IPS-20b (cell line): ENCODE measurements at regions not wholly inside any gene's neighbourhood (a gene's known extent, or its start where the extent isn't known, plus 50 kb on each side); places are given as distances from the start of the nearest gene placed in this dataset.
"Not testable (repeated sequence)": the region's sequence is repeated elsewhere in the genome, so short reads cannot be mapped to it uniquely, and the experiment has no call there.

ENCODE experiments used
- H3K27ac ChIP-seq: one replicate; pipeline ENCODE4 v1.5.1; 2013; ENCODE audit warnings: low read length
- H3K27me3 ChIP-seq: 2 replicates; pipeline ENCODE4 v1.6.1; 2013; ENCODE audit warnings: mild to moderate bottlenecking, low read length, inconsistent platforms; ENCODE audit not compliant: insufficient read depth
- H3K36me3 ChIP-seq: 2 replicates; pipeline ENCODE4 v1.6.1; 2013; ENCODE audit warnings: low read depth, mild to moderate bottlenecking, inconsistent platforms, low read length, moderate library complexity; ENCODE audit not compliant: insufficient read depth
- H3K4me1 ChIP-seq: 2 replicates; pipeline ENCODE4 v1.6.1; 2013; ENCODE audit warnings: mild to moderate bottlenecking, control low read depth, inconsistent platforms, low read length, moderate library complexity; ENCODE audit not compliant: insufficient read depth
- H3K4me3 ChIP-seq: 2 replicates; pipeline ENCODE4 v1.5.1; 2013; ENCODE audit warnings: mild to moderate bottlenecking, low read length, inconsistent platforms
- H3K9ac ChIP-seq: 2 replicates; pipeline ENCODE4 v1.6.1; 2013; ENCODE audit warnings: low read depth, mild to moderate bottlenecking, inconsistent platforms, low read length, moderate library complexity
- H3K9me3 ChIP-seq: 2 replicates; pipeline ENCODE4 v1.6.1; 2013; ENCODE audit warnings: mild to moderate bottlenecking, low read depth, low read length, inconsistent platforms; ENCODE audit not compliant: insufficient read depth

DNA sequence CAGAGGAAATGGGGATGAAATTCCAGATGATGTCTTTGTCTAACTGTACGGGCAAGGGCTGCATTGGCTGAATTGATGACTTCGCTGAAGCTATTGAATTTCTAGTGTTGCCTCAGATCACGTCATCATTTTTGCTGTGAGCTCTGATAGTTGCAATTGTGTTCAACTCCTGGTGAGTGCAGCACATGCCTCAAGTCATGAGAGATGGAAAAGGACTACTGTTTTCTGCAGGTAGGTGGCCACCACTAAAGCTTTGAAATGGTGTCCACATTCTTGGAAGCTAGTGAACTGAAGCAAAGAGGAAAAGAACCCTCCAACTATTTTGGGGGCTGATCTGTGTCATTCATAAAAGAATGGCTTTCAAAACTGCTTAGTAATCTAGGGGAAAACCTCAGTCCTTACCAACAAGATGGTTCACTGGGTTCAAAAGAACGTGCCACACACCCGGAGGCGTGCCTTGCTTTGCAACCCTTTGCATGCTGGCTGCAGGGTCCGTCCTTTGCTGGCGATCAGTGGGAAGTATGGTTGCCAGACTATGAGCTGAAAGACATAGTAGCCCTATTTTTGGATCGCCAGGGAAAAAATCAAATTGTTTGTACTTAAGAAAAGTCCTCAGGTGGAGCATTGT, 88.1 kb upstream of the STOX2 start:
- H3K4me3 ChIP-seq = no peak overlapping the region
- no peak overlapping the region for H3K27ac ChIP-seq
- H3K4me1 ChIP-seq = no peaks in the 10 kb centered on the region
- no peak overlapping the region for H3K9ac ChIP-seq
- no peaks in the 10 kb centered on the region for H3K27me3 ChIP-seq
- H3K9me3 ChIP-seq = peaks cover 4% of the 10 kb centered on the region; the same call in 1 of the 2 replicates
- H3K36me3 ChIP-seq = no peaks in the 10 kb centered on the region

DNA sequence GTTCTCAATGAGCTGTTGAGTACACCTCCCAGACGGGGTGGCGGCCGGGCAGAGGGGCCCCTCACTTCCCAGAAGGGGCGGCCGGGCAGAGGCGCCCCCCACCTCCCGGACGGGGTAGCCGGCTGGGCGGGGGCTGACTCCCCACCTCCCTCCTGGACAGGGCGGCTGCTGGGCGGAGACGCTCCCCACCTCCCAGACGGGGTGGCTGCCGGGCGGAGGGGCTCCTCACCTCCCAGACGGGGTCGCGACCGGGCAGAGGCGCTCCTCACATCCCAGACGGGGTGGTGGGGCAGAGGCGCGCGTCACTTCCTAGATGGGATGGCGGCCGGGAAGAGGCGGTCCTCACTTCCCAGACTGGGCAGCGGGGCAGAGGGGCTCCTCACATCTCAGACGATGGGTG, 86.5 kb upstream of the STOX2 start:
- H3K27ac ChIP-seq, H3K27me3 ChIP-seq, H3K9me3 ChIP-seq, H3K4me1 ChIP-seq, H3K9ac ChIP-seq, H3K4me3 ChIP-seq, H3K36me3 ChIP-seq: not testable (repeated sequence)

DNA sequence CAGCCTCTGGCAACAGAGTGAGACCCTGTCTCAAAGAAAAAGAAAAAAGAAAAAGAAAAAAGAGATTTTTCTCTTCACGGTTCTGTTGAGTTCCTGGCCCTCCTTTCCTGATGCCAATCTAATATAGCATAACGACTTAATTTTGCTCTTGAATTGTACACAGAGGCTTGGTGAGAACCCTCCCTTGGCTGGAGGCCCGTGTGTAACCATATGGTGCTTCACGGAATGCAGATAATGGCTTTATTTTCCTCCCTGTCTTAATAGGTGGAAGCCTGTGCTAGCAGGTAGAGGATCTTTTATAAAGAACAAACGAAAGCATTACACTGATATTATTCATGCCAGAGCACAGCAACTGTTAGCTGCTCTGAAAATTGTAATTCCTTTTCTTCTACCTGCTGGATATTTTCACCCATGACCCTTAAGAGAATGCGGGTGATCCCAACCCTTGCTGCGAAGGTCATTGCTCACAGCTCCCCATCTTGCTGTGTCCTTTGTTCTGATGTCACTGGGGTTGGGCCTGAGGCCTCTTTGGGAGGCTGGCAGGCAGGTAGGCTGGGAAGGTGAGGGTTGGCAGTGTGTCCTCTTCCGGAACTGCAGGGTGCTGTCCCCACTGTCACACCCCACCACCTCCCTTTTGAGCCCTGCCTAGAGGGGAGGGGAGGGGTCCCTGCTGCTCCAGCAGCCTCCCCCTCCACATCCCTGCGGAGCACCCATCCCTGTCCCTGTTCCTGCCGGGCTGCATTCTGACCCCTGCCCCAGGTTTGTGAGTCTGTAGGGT, 83.8 kb upstream of the STOX2 start:
- no peak overlapping the region for H3K4me3 ChIP-seq
- no peaks in the 10 kb centered on the region for H3K27me3 ChIP-seq
- no peaks in the 10 kb centered on the region for H3K36me3 ChIP-seq
- H3K4me1 ChIP-seq = no peaks in the 10 kb centered on the region
- no peak overlapping the region for H3K27ac ChIP-seq
- no peak overlapping the region for H3K9ac ChIP-seq
- H3K9me3 ChIP-seq = no peaks in the 10 kb centered on the region

DNA sequence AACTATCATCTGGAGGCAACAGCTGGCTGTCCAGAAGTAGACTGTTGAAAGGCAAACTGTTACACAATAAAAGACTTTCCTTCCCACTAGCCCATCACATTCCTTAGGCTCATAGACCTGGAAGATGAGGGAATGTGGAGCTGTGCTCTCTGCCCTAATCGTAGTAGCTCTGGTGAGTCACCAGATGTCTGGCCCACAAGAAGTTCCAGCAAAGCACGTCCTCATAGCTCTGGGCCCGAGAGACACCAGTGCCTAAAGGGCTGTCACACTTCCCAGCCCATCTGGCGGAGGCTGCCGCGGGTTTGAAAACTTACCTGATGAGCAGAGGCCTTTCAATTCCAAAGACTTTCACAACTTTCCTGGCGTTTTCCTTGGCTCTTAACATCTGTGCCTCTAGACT, 81.7 kb upstream of the STOX2 start:
- H3K36me3 ChIP-seq = no peaks in the 10 kb centered on the region
- H3K4me1 ChIP-seq = no peaks in the 10 kb centered on the region
- H3K27me3 ChIP-seq = no peaks in the 10 kb centered on the region
- H3K9ac ChIP-seq = no peak overlapping the region
- no peak overlapping the region for H3K27ac ChIP-seq
- H3K9me3 ChIP-seq = no peaks in the 10 kb centered on the region
- no peak overlapping the region for H3K4me3 ChIP-seq

DNA sequence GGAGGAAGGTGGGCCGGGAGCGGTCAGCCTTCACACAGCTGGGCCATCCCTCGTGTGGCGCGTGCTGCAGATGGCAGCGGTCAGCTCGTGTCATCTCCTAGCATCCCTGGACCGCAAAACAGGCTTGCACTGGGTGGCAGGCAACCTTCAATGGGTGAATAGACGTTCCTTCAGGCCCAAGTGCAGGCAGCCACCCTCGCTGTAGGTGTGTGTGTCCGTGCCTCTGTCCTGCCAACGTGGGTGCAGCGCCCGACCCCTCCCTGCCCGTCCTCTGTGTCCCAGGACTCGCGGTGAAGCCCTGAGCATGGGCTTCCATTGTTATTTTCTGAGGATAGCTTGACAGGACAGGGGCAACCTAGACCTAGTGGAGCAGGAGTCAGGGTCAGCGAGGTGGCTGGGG, 79.8 kb upstream of the STOX2 start:
- no peaks in the 10 kb centered on the region for H3K9me3 ChIP-seq
- no peak overlapping the region for H3K4me3 ChIP-seq
- no peak overlapping the region for H3K9ac ChIP-seq
- H3K27me3 ChIP-seq = no peaks in the 10 kb centered on the region
- H3K36me3 ChIP-seq = no peaks in the 10 kb centered on the region
- no peak overlapping the region for H3K27ac ChIP-seq
- H3K4me1 ChIP-seq = no peaks in the 10 kb centered on the region

DNA sequence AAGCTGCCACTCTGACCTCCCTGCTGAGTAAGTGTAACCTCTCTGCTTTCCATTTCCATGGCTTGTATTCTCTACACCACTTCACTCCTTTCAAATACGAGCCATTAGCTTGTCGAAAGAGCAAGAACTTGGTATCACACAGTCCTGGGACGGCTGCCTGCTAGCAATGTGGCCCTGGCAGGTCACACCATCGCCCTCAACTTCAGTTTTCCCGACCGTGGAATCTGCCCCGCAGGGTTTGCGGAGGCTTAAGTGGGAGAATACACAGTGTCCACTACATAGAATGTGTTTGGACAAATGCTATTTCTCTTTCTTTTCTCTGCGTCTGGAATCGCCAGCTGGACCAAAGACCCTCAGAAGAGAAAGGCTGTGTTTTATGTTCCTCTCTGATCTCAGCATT, 78.6 kb upstream of the STOX2 start:
- no peaks in the 10 kb centered on the region for H3K27me3 ChIP-seq
- H3K4me1 ChIP-seq = no peaks in the 10 kb centered on the region
- no peak overlapping the region for H3K4me3 ChIP-seq
- no peak overlapping the region for H3K27ac ChIP-seq
- no peaks in the 10 kb centered on the region for H3K36me3 ChIP-seq
- H3K9ac ChIP-seq = no peak overlapping the region
- H3K9me3 ChIP-seq = no peaks in the 10 kb centered on the region

DNA sequence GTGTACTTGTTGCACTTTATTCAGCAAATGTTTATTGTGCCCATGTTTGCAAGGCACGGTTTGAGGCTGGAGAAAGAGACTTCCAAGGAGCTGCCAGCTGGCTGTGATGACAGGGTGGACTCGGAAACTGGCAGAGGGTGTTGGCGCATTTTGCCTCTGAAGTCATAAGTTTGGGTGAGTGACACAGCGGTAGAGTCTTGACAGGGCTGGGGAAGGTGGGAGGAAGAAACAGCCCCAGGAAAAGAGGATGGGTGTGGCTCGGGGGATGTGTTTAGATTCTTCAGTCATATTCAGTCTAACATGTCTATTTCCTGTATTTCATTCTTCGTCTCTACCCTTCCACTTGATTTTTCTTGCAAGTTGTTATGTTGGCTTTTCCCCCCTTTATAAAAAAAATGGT, 77.0 kb upstream of the STOX2 start:
- H3K9me3 ChIP-seq = no peaks in the 10 kb centered on the region
- H3K36me3 ChIP-seq = no peaks in the 10 kb centered on the region
- no peak overlapping the region for H3K4me3 ChIP-seq
- no peak overlapping the region for H3K27ac ChIP-seq
- H3K4me1 ChIP-seq = no peaks in the 10 kb centered on the region
- no peak overlapping the region for H3K9ac ChIP-seq
- no peaks in the 10 kb centered on the region for H3K27me3 ChIP-seq

DNA sequence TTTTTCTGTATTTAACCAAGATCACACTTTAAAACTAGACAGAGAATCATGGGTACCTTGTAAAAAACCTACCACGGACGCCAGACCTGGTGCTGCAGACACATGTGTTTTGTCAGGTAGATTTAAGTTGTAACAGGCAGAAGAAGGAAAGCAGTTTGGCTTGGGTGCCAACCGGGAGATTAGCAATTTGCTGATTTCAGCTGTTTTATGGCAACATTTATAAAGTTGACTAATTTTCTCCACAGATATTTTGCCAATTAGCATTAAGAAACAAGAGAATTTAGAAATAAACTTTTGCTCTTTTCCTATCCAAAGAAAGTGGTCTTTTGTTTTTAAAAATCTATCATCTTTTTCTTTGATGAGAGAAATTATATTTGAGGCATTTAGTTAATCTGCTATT, 76.3 kb upstream of the STOX2 start:
- Histone ChIP-seq H3K9ac (no peak overlapping the region), H3K4me1 (no peaks in the 10 kb centered on the region), H3K36me3 (no peaks in the 10 kb centered on the region), H3K9me3 (no peaks in the 10 kb centered on the region), H3K27ac (no peak overlapping the region), H3K4me3 (no peak overlapping the region), H3K27me3 (no peaks in the 10 kb centered on the region)

DNA sequence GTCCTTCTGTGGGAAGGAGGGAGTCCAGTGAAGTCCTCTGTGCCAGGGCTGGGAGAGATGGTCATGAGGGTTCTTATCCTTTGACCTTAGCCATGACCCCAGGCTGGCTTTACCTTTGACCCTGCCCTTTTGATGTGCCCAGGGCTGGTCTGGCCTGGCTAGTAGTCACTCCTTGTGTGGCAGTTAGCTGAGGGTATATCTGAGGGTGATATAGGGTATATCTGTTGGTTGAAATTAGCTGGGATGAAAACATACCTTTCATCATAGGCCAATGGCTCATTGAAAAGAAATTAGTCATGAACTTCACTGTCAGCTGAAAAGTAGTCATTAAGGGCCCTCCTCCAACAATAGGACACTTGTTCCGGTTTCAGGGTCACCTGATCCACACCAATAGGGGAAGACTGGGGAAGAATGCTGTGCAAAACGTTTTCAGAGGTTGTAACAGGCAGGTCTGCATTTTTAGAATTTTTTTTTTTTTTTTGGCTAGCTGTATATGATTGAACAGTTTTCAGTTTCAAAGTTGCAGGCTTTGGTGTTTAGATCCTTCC, 74.6 kb upstream of the STOX2 start:
- no peak overlapping the region for H3K9ac ChIP-seq
- no peak overlapping the region for H3K27ac ChIP-seq
- no peaks in the 10 kb centered on the region for H3K27me3 ChIP-seq
- no peak overlapping the region for H3K4me3 ChIP-seq
- H3K4me1 ChIP-seq = no peaks in the 10 kb centered on the region
- no peaks in the 10 kb centered on the region for H3K36me3 ChIP-seq
- H3K9me3 ChIP-seq = no peaks in the 10 kb centered on the region

DNA sequence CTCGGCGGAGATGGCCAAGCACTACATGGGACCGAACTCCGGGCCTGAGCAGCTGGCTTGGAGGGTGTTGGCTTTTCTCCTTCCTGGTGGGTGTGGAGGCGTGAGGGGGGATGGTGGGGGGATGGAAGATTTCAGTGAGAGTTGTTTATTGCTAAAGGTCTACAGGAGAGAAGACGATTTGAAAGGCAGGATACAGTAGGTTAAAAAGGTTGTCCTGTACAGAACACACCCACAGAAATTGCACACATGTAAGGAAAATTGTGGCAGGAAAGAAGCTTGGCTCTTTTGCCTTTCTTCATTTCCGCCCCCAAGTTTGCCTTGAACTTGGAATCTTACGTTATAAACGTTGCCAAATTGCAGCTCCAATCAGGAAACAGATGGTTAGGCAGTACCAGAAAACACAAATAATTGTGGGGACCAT, 74.1 kb upstream of the STOX2 start:
- Histone ChIP-seq H3K27me3 (no peaks in the 10 kb centered on the region), H3K36me3 (no peaks in the 10 kb centered on the region), H3K4me1 (no peaks in the 10 kb centered on the region), H3K27ac (no peak overlapping the region), H3K9me3 (no peaks in the 10 kb centered on the region), H3K4me3 (no peak overlapping the region), H3K9ac (no peak overlapping the region)

DNA sequence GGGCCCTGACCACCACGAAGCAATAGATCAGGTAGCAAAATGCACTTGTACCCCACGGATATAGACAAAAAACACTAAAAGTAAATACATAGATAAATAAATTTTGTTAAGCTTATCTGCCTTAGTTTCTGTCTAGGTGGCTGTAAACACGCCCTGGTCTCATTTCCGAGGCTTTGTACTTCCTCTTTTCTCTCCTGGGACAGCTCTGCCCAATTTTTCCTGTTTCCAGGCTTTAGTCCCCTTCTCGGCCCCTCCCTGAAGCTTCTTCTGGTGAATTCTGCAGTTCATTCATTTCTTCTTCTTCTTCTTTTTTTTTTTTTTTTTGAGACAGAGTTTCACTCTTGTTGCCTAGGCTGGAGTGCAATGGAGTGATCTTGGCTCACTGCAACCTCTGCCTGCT, 73.4 kb upstream of the STOX2 start:
- no peaks in the 10 kb centered on the region for H3K36me3 ChIP-seq
- no peaks in the 10 kb centered on the region for H3K9me3 ChIP-seq
- no peaks in the 10 kb centered on the region for H3K4me1 ChIP-seq
- H3K27ac ChIP-seq = no peak overlapping the region
- no peak overlapping the region for H3K9ac ChIP-seq
- H3K4me3 ChIP-seq = no peak overlapping the region
- no peaks in the 10 kb centered on the region for H3K27me3 ChIP-seq

DNA sequence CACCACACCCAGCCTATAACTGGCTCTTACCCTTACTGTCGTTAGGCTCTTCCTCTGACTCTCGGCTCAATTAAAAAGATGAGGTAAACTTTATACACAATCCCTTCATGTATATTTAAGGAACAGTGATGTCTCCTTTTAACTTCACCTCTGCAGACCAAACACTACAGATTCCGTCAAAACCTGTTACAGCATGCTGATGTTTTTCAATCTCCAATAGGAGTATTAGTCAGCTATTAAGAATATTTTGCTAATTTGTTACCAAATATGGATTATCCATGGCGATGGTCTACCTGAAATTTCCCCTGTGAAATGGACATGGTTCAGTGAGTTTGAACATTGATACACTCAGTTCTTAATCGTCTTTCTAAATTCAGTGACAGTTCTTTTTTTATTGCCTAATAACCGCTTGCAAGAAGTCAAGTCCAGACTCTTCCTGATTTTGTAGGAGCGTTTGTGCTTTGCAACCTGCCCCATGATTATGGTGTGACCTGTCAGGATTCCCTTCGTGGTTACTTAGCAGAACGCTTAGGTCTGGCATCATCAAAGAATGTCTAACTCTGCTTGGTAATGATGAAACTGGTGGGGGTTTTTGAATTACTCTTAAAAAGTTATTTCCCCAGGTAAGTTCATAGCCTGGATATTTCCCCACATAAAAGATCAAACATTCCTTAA, 72.2 kb upstream of the STOX2 start:
- no peaks in the 10 kb centered on the region for H3K4me1 ChIP-seq
- H3K9ac ChIP-seq = no peak overlapping the region
- no peaks in the 10 kb centered on the region for H3K9me3 ChIP-seq
- no peak overlapping the region for H3K4me3 ChIP-seq
- H3K27me3 ChIP-seq = no peaks in the 10 kb centered on the region
- H3K27ac ChIP-seq = no peak overlapping the region
- no peaks in the 10 kb centered on the region for H3K36me3 ChIP-seq
